ENCODE measurements at regions not wholly inside any gene's neighbourhood (a gene's known extent, or its start where the extent isn't known, plus 50 kb on each side); places are given as distances from the start of the nearest gene placed in this dataset.

- peaks cover 0 to 10% of the 10 kb centered on the region in 2 donors for H3K9me3 ChIP-seq
- H3K36me3 ChIP-seq: no peaks in the 10 kb centered on the region
- DNase-seq (ENCODE audit: low spot score in 2 of 2): no peak
- H3K27me3 ChIP-seq: no peaks in the 10 kb centered on the region
- TF ChIP-seq, protein P1, sequence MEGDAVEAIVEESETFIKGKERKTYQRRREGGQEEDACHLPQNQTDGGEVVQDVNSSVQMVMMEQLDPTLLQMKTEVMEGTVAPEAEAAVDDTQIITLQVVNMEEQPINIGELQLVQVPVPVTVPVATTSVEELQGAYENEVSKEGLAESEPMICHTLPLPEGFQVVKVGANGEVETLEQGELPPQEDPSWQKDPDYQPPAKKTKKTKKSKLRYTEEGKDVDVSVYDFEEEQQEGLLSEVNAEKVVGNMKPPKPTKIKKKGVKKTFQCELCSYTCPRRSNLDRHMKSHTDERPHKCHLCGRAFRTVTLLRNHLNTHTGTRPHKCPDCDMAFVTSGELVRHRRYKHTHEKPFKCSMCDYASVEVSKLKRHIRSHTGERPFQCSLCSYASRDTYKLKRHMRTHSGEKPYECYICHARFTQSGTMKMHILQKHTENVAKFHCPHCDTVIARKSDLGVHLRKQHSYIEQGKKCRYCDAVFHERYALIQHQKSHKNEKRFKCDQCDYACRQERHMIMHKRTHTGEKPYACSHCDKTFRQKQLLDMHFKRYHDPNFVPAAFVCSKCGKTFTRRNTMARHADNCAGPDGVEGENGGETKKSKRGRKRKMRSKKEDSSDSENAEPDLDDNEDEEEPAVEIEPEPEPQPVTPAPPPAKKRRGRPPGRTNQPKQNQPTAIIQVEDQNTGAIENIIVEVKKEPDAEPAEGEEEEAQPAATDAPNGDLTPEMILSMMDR (IDR thresholded peaks at IDR 0.05): no peak
- TF ChIP-seq POLR2AphosphoS5 (IDR thresholded peaks at IDR 0.05) (no peak), POLR2A (IDR thresholded peaks at IDR 0.05) (no peak)
- no peaks in the 10 kb centered on the region for H3K4me1 ChIP-seq
- H3K27ac ChIP-seq: no peak overlapping the region
- H3K4me3 ChIP-seq: no peak overlapping the region
- intact Hi-C loops (cut with DNase I; ENCODE audit: low total_unique reads): no loop called here
These were observed 1506.6 kb downstream of the PCDH7 start for GRCh38 chr4:32226733-32227132.

- Histone ChIP-seq H3K27me3 (no peaks in the 10 kb centered on the region), H3K4me1 (no peaks in the 10 kb centered on the region), H3K9me3 (no peaks in the 10 kb centered on the region), H3K36me3 (no peaks in the 10 kb centered on the region), H3K27ac (no peak overlapping the region), H3K4me3 (no peak overlapping the region)
- TF ChIP-seq POLR2AphosphoS5 (IDR thresholded peaks at IDR 0.05): no peak
- TF ChIP-seq, protein P1 (IDR thresholded peaks at IDR 0.05): no peak
- TF ChIP-seq POLR2A (IDR thresholded peaks at IDR 0.05): no peak
- intact Hi-C loops (cut with DNase I; ENCODE audit: low total_unique reads): no loop called here
- no peak for DNase-seq (ENCODE audit: low spot score in 2 of 2)
These were observed 1523.8 kb downstream of the PCDH7 start for GRCh38 chr4:32243926-32244325.

GRCh38 chr4:32249040-32249439, 1528.9 kb downstream of the PCDH7 start:
- TF ChIP-seq, protein P1 (IDR thresholded peaks at IDR 0.05): no peak
- TF ChIP-seq POLR2AphosphoS5 (IDR thresholded peaks at IDR 0.05): no peak
- TF ChIP-seq POLR2A (IDR thresholded peaks at IDR 0.05): no peak
- no peaks in the 10 kb centered on the region for H3K4me1 ChIP-seq
- H3K9me3 ChIP-seq: no peaks in the 10 kb centered on the region
- no peak overlapping the region for H3K4me3 ChIP-seq
- intact Hi-C loops (cut with DNase I; ENCODE audit: low total_unique reads): no loop called here
- no peak for DNase-seq (ENCODE audit: low spot score in 2 of 2)
- H3K27ac ChIP-seq: no peak overlapping the region
- no peaks in the 10 kb centered on the region for H3K27me3 ChIP-seq
- no peaks in the 10 kb centered on the region for H3K36me3 ChIP-seq

GRCh38 chr4:32251126-32251525, 1531.0 kb downstream of the PCDH7 start:
- no peak overlapping the region for H3K4me3 ChIP-seq
- no peaks in the 10 kb centered on the region for H3K36me3 ChIP-seq
- no peak overlapping the region for H3K27ac ChIP-seq
- no peak for DNase-seq (ENCODE audit: low spot score in 2 of 2)
- H3K9me3 ChIP-seq: no peaks in the 10 kb centered on the region
- intact Hi-C loops (cut with DNase I; ENCODE audit: low total_unique reads): no loop called here
- no peak for TF ChIP-seq POLR2A (IDR thresholded peaks at IDR 0.05)
- TF ChIP-seq POLR2AphosphoS5 (IDR thresholded peaks at IDR 0.05): no peak
- TF ChIP-seq, protein P1 (IDR thresholded peaks at IDR 0.05): no peak
- H3K27me3 ChIP-seq: no peaks in the 10 kb centered on the region
- no peaks in the 10 kb centered on the region for H3K4me1 ChIP-seq

- Histone ChIP-seq H3K27me3 (no peaks in the 10 kb centered on the region), H3K27ac (no peak overlapping the region), H3K4me3 (no peak overlapping the region), H3K4me1 (no peaks in the 10 kb centered on the region), H3K9me3 (no peaks in the 10 kb centered on the region), H3K36me3 (no peaks in the 10 kb centered on the region)
- DNase-seq (ENCODE audit: low spot score in 2 of 2): no peak
- intact Hi-C loops (cut with DNase I; ENCODE audit: low total_unique reads): no loop called here
- TF ChIP-seq POLR2AphosphoS5 (IDR thresholded peaks at IDR 0.05) (no peak), POLR2A (IDR thresholded peaks at IDR 0.05) (no peak)
- TF ChIP-seq, protein P1 (IDR thresholded peaks at IDR 0.05): no peak
These were observed 1531.8 kb downstream of the PCDH7 start for GRCh38 chr4:32251926-32252325.
